Esophagus muscularis mucosa (tissue), 4 donors: ENCODE measurements at regions not wholly inside any gene's neighbourhood (a gene's known extent, or its start where the extent isn't known, plus 50 kb on each side); places are given as distances from the start of the nearest gene placed in this dataset.

Source experiments
- DNase-seq: peaks from one replicate; pipeline ENCODE4 v3.0.0-alpha.2; 2017; ENCODE audit errors: extremely low spot score
- H3K27ac ChIP-seq, 4 donors: fragments of 200-600 bp; sonication (generic); replicated peaks in 1 of 4; 1 replicate in 3 of 4; 2 replicates in 1 of 4; pipeline ENCODE4 v1.5.1; 2016 to 2019; ENCODE audit warnings: mild to moderate bottlenecking in 1 of 4
- H3K27me3 ChIP-seq, 4 donors: fragments of 200-600 bp; sonication (generic); one replicate each; pipeline versions ENCODE4 v1.5.1 to v1.6.0; 2016 to 2019
- H3K36me3 ChIP-seq, 4 donors: fragments of 200-600 bp; sonication (generic); one replicate each; pipeline ENCODE4 v1.5.1; 2016 to 2019
- H3K4me1 ChIP-seq, 4 donors: fragments of 200-600 bp; sonication (generic); one replicate each; pipeline ENCODE4 v1.5.1; 2016 to 2019
- H3K4me3 ChIP-seq, 4 donors: fragments of 200-600 bp; sonication (generic); 1 replicate in 2 of 4; 2 replicates in 2 of 4; pipeline ENCODE4 v1.5.1; 2016 to 2019; ENCODE audit warnings: mild to moderate bottlenecking in 4 of 4, moderate library complexity in 1 of 4
- H3K9me3 ChIP-seq, 4 donors: fragments of 200-600 bp; sonication (generic); 1 replicate in 3 of 4; 2 replicates in 1 of 4; pipeline ENCODE4 v1.5.1; 2016 to 2019
- CTCF ChIP-seq, 3 experiments: fragments of 200-600 bp in 2 of 3; fragments of 450-650 bp in 1 of 3; sonication (generic) in 2 of 3; IDR thresholded peaks; one replicate each; pipeline ENCODE4 v1.5.1; 2017 to 2019; ENCODE audit warnings: antibody characterized with exemption in 3 of 3, mild to moderate bottlenecking in 2 of 3, moderate library complexity in 1 of 3
- EP300 ChIP-seq: sonication (generic); formaldehyde crosslinking; IDR thresholded peaks from one replicate; pipeline ENCODE4 v1.6.1; 2017; ENCODE audit warnings: antibody characterized with exemption
- POLR2A ChIP-seq: fragments of 450-650 bp; IDR thresholded peaks from one replicate; pipeline ENCODE4 v1.6.1; 2017; ENCODE audit warnings: antibody characterized with exemption, moderate library complexity, mild to moderate bottlenecking, low read depth
- POLR2AphosphoS5 ChIP-seq, 2 donors: sonication (generic); formaldehyde crosslinking; IDR thresholded peaks; one replicate each; pipeline ENCODE4 v1.6.1; 2017; ENCODE audit warnings: antibody characterized with exemption in 2 of 2
- WGBS: methylation state at CpG from one replicate; pipeline ENCODE4 v1.1.5; 2018; 5-methylcytosine and 5-hydroxymethylcytosine counted together
- intact Hi-C: fragments of 100-400 bp; cut with DNase I; formaldehyde crosslinking; loops from one replicate; pipeline ENCODE4 v1.15.1; 2023

- Histone ChIP-seq H3K4me1 (peaks cover 0 to 12% (median 5%) of the 10 kb centered on the region in 4 donors), H3K4me3 (no peak overlapping the region), H3K9me3 (no peaks in the 10 kb centered on the region), H3K27ac (peak overlapping the region; percentile 2 to 69 (median 47)), H3K36me3 (no peaks in the 10 kb centered on the region), H3K27me3 (no peaks in the 10 kb centered on the region)
- TF ChIP-seq POLR2A, result no peak
- TF ChIP-seq CTCF (IDR thresholded peaks at IDR 0.05), result no peak
- no peak for TF ChIP-seq EP300
- intact Hi-C loops, result no loop called here
- DNase-seq, result peak; percentile 57
- 69% methylated on average over 12 of the region's 12 CpGs for WGBS
Observed at GRCh38 chr10:128897401-128898129, 569.5 kb upstream of the MGMT start.

- Histone ChIP-seq H3K36me3 (no peaks in the 10 kb centered on the region), H3K9me3 (no peaks in the 10 kb centered on the region), H3K4me3 (no peak overlapping the region), H3K27me3 (no peaks in the 10 kb centered on the region), H3K4me1 (peaks cover 0 to 12% (median 5%) of the 10 kb centered on the region in 4 donors), H3K27ac (peak overlapping the region in 2 of 4 donors; percentile 48 to 69)
- intact Hi-C loops, result no loop called here
- DNase-seq, result peak; percentile 84
- TF ChIP-seq EP300, result no peak
- no peak for TF ChIP-seq POLR2A
- no peak for TF ChIP-seq POLR2AphosphoS5 (IDR thresholded peaks at IDR 0.05)
- no peak for TF ChIP-seq CTCF (IDR thresholded peaks at IDR 0.05)
- WGBS, result 74% methylated on average over 10 of the region's 10 CpGs
Observed at GRCh38 chr10:128898133-128898915, 568.7 kb upstream of the MGMT start.

GRCh38 chr10:128898916-128899195 lies 568.2 kb upstream of the MGMT start:
- 100% methylated on average over 1 of the region's 1 CpG for whole genome bisulfite sequencing
- Histone ChIP-seq H3K27me3 (no peaks in the 10 kb centered on the region), H3K27ac (no peak overlapping the region), H3K36me3 (no peaks in the 10 kb centered on the region), H3K9me3 (no peaks in the 10 kb centered on the region), H3K4me3 (no peak overlapping the region), H3K4me1 (peaks cover 0 to 12% (median 5%) of the 10 kb centered on the region in 4 donors)
- no peak for DNase-seq
- TF ChIP-seq CTCF (IDR thresholded peaks at IDR 0.05) (no peak), EP300 (no peak), POLR2A (no peak), POLR2AphosphoS5 (IDR thresholded peaks at IDR 0.05) (no peak)
- intact Hi-C loops, result no loop called here

- Histone ChIP-seq H3K27ac (peak overlapping the region in 3 of 4 donors; percentile 19 to 25 (median 24)), H3K36me3 (no peaks in the 10 kb centered on the region), H3K4me3 (no peak overlapping the region), H3K4me1 (peaks cover 0 to 12% (median 5%) of the 10 kb centered on the region in 4 donors), H3K27me3 (no peaks in the 10 kb centered on the region), H3K9me3 (no peaks in the 10 kb centered on the region)
- 92% methylated on average over 4 of the region's 4 CpGs for WGBS
- TF ChIP-seq EP300, result no peak
- no peak for TF ChIP-seq POLR2AphosphoS5 (IDR thresholded peaks at IDR 0.05)
- no peak for TF ChIP-seq CTCF (IDR thresholded peaks at IDR 0.05)
- TF ChIP-seq POLR2A, result no peak
- DNase-seq, result peak; percentile 68
- intact Hi-C loops, result no loop called here
Observed at GRCh38 chr10:128900456-128900855, 566.6 kb upstream of the MGMT start.
